Rectal smooth muscle tissue (tissue), 1 donor: ENCODE measurements at regions not wholly inside any gene's neighbourhood (a gene's known extent, or its start where the extent isn't known, plus 50 kb on each side); places are given as distances from the start of the nearest gene placed in this dataset.
"Not testable (repeated sequence)": the region's sequence is repeated elsewhere in the genome, so short reads cannot be mapped to it uniquely, and the experiment has no call there.

ENCODE experiments used
- H3K27ac ChIP-seq: one replicate; pipeline ENCODE4 v1.7.0; 2013; ENCODE audit warnings: low read depth, low read length, inconsistent platforms
- H3K27me3 ChIP-seq: one replicate; pipeline ENCODE4 v1.7.0; 2013; ENCODE audit warnings: low read length; ENCODE audit not compliant: control insufficient read depth, insufficient read depth
- H3K36me3 ChIP-seq: one replicate; pipeline ENCODE4 v1.7.0; 2013; ENCODE audit warnings: low read length; ENCODE audit not compliant: control insufficient read depth, insufficient read depth
- H3K4me1 ChIP-seq: one replicate; pipeline ENCODE4 v1.7.0; 2013; ENCODE audit warnings: low read length; ENCODE audit not compliant: control insufficient read depth, insufficient read depth
- H3K4me3 ChIP-seq: one replicate; pipeline ENCODE4 v1.7.0; 2013; ENCODE audit warnings: low read length
- H3K9ac ChIP-seq: one replicate; pipeline ENCODE4 v1.7.0; 2013; ENCODE audit warnings: low read length

DNA sequence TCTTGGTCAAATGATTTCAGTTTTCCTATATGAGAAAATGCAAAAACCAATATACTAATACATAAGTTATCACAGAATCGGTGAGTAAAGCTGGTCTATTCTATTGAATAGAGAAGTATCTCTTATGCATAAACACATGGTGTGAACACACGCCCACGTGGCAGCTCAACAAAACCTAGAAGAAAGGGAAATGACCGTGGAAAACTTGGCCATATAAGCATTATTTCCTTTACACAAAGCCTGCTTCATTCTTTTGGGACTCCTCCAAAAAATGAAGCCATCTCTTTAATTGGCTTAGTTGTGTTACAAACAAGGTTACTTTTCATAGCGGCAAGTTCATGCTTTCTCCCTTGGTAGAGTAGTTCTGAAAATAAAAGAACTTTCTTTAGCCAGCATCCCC is 183.2 kb downstream of the TMEM161B start:
- no peak overlapping the region for H3K27ac ChIP-seq
- H3K27me3 ChIP-seq: no peaks in the 10 kb centered on the region
- H3K4me1 ChIP-seq: no peaks in the 10 kb centered on the region
- H3K36me3 ChIP-seq: no peaks in the 10 kb centered on the region
- no peak overlapping the region for H3K4me3 ChIP-seq
- no peak overlapping the region for H3K9ac ChIP-seq

DNA sequence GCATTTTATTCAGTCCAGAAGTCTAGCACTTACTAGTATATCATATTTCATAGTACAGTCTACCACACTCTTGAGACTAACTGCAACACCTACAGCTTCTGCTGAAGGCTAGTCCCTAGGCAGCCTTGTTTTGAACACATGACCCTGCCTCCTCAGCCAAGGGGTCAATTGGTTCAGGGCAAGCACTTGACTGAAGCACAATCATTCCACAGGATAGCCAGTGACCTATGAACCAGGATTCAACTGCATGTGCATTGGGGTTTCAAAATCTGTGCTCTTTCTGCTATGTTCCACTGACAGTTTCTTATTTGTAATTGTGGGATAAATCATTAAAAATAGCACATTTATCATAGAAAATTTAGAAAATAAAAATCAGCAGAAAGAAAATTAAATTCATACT is 186.8 kb downstream of the TMEM161B start:
- H3K27me3 ChIP-seq: no peaks in the 10 kb centered on the region
- H3K9ac ChIP-seq: no peak overlapping the region
- no peaks in the 10 kb centered on the region for H3K4me1 ChIP-seq

DNA sequence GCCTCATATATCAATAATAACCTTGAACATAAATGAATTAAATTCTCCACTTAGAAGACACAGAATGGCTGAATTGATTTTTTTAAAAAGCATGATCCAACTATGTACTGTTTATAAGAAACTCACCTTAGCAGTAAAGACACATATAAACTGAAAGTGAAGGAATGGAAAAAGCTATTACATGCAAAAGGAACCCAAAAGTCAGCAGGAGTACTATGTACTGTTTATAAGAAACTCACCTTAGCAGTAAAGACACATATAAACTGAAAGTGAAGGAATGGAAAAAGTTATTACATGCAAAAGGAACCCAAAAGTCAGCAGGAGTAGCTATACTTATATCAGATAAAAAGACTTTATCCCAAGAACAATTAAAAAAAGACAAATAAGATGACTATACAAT is 204.8 kb downstream of the TMEM161B start:
- no peak overlapping the region for H3K27ac ChIP-seq
- no peaks in the 10 kb centered on the region for H3K4me1 ChIP-seq
- H3K36me3 ChIP-seq: no peaks in the 10 kb centered on the region
- H3K9ac ChIP-seq: no peak overlapping the region
- H3K27me3 ChIP-seq: no peaks in the 10 kb centered on the region
- H3K4me3 ChIP-seq: no peak overlapping the region

More for the DNA sequence above, 186.8 kb downstream of the TMEM161B start:
- Histone ChIP-seq H3K27ac (no peak overlapping the region), H3K4me3 (no peak overlapping the region), H3K36me3 (no peaks in the 10 kb centered on the region)

DNA sequence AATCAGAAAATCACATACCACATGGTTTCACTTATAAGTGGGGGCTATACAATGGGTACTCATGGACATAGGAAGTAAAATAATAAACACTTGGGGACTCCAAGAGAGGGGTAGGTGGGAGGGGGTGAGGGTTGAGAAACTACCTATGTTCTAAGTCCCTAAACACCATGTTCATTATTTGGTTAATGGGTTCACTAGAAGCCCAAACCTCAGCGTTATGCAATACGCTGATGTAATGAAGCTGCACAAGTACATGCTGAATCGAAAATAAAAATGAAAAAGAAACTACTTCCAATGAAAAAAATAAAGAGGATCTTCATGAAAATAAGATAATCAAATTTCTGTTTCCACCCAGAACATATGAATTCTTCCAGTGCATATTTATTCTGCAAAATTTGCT is 208.5 kb downstream of the TMEM161B start:
- Histone ChIP-seq H3K4me1 (no peaks in the 10 kb centered on the region), H3K36me3 (no peaks in the 10 kb centered on the region), H3K9ac (no peak overlapping the region), H3K4me3 (no peak overlapping the region), H3K27ac (no peak overlapping the region), H3K27me3 (no peaks in the 10 kb centered on the region)

DNA sequence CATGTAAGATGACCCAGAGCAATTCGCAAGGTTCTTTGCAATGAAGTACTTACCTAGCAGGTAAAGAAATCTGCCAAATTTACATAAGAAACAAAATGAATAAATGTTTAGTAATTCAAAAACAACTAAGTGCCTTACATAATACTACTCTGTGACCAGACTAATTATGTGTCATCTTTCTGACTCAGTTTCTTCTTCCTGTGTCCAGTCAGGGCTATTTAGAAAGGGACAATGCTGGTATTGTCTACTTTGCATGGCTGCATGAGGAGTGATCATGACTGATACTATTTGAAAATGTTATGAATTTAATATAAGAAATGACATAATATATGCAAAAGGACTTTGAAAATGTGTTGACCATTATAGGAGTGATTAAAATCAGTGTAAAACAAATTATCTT is 210.0 kb downstream of the TMEM161B start:
- Histone ChIP-seq H3K27ac (no peak overlapping the region), H3K36me3 (no peaks in the 10 kb centered on the region), H3K27me3 (no peaks in the 10 kb centered on the region), H3K4me3 (no peak overlapping the region), H3K4me1 (no peaks in the 10 kb centered on the region), H3K9ac (no peak overlapping the region)

DNA sequence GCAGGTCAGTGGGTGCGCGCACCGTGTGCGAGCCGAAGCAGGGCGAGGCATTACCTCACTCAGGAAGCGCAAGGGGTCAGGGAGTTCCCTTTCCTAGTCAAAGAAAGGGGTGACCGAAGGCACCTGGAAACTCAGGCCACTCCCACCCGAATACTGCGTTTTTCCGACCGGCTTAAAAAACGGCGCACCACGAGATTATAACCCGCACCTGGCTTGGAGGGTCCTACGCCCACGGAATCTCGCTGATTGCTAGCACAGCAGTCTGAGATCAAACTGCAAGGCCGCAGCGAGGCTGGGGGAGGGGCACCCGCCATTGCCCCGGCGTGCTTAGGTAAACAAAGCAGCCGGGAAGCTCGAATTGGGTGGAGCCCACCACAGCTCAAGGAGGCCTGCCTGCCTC is 216.2 kb downstream of the TMEM161B start:
- H3K27ac ChIP-seq, H3K4me3 ChIP-seq, H3K4me1 ChIP-seq, H3K36me3 ChIP-seq, H3K9ac ChIP-seq, H3K27me3 ChIP-seq: not testable (repeated sequence)

DNA sequence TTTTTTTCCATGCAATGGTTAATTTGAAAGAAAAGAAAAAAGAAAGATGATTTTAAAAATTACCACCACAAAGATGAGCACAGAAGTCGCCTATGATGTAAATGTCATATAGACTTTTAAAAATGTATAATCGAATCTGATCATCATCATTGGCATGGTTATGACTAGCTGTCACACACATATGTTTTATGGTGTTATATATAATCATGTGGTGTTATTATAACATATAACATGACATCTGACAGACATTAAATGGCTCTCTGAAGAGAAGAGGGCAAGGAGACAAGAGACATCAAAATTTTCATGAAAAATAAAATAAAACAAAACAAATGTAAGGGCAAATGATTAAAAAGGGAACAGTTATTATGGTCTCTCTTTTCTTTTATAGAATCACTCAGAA is 217.5 kb downstream of the TMEM161B start:
- Histone ChIP-seq H3K4me1 (no peaks in the 10 kb centered on the region), H3K27me3 (no peaks in the 10 kb centered on the region), H3K27ac (no peak overlapping the region), H3K36me3 (no peaks in the 10 kb centered on the region), H3K4me3 (no peak overlapping the region), H3K9ac (no peak overlapping the region)

DNA sequence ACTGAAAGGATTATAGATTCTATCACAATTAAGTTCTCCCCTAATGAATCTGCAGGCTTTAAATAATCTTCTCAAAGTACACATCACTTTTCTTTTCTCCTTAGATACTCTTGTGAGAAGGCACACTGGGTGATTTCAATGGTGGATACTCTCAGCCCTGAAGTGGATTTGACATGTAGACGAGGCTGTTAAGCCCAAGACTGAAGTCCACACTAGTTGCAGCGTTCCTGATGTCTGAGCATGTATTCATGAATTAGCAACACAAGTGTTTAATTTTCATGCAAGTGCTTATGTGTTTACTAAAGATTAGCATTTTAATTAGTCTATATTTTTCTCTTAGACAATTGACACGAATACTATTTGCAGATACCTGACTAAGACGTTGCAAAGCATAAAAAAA is 218.9 kb downstream of the TMEM161B start:
- H3K4me1 ChIP-seq: no peaks in the 10 kb centered on the region
- H3K9ac ChIP-seq: no peak overlapping the region
- no peaks in the 10 kb centered on the region for H3K27me3 ChIP-seq
- no peaks in the 10 kb centered on the region for H3K36me3 ChIP-seq
- H3K27ac ChIP-seq: no peak overlapping the region
- no peak overlapping the region for H3K4me3 ChIP-seq

DNA sequence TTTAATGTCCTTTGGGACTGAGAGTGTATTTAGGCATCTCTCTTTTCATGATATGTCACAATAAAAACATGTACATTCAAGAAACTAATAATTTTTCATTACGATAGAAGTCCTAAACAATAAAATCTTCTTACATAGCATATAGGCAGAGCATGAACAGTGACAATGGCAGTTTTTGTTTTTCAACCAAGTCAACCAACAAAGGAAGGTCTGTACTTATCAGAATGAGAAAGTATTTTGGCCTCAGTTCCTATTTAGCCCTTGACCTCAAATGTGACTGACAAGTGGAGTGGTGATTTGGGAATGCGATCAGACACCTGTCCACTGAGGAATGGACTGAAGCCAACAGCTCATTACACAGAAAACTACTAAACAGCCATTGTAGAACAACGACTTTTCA is 219.5 kb downstream of the TMEM161B start:
- no peaks in the 10 kb centered on the region for H3K27me3 ChIP-seq
- H3K4me3 ChIP-seq: no peak overlapping the region
- H3K27ac ChIP-seq: no peak overlapping the region
- no peak overlapping the region for H3K9ac ChIP-seq
- H3K36me3 ChIP-seq: no peaks in the 10 kb centered on the region
- H3K4me1 ChIP-seq: no peaks in the 10 kb centered on the region

DNA sequence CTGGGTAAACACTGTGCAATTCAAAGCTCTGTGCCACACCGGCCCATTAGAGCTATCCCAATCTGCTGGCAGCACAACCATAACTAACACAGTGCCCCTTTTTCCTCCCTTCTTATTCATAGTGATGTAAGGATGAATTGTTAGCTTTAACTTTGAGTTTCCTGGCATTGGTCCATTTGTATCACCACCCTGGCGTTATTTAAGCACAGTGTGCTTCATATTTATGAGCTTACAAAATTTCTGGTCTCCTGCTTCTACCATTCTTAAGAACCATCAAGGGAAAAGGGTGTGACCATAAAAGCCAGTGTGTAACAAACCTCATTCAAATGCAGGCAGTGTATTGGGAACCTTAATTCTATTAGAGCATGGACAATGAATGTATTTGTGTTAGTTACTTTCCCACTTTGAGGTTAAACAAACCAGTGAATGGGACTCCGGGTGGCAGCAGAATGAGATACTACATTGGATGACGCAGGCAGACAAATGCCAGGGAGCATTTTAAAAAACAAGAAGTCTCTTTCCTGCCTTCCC is 222.6 kb downstream of the TMEM161B start:
- Histone ChIP-seq H3K9ac (no peak overlapping the region), H3K4me3 (no peak overlapping the region), H3K36me3 (no peaks in the 10 kb centered on the region), H3K27me3 (no peaks in the 10 kb centered on the region), H3K4me1 (no peaks in the 10 kb centered on the region), H3K27ac (no peak overlapping the region)

DNA sequence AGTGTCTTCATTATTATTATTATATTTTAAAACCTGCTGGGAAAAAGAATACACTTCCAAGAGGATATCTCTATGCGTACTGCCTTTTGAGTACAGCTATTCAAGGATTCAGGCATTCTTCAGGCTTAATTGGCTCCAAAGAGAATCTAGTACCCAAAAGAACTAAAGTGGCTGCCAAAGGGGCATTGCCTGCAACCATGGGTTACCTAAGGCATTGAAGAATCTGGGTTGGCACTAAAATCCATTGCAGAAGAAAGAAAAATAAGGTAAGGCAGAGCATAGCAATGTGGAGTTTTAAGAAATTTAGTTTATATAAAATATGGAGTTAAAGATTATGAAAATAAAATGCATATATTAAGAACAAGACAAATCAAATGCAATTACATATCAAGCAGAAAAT is 223.5 kb downstream of the TMEM161B start:
- Histone ChIP-seq H3K9ac (no peak overlapping the region), H3K27ac (no peak overlapping the region), H3K27me3 (no peaks in the 10 kb centered on the region), H3K4me3 (no peak overlapping the region), H3K36me3 (no peaks in the 10 kb centered on the region), H3K4me1 (no peaks in the 10 kb centered on the region)

DNA sequence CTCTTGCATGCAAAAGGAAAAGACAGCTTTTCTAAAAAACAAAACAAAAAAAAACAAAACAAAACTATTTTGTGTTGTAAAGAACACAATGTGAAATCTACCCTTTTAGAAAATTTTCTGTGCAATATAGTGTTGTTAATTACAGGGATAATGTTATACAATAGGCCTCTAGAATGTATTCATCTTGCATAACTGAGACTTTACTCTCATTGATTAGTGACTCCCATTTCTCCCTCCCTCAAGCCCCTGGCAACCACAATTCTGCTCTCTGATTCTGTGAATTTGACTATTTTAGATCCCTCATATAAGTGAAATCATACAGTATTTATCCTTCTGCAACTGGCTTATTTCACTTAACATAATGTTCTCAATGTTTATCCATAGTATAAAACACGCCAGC is 234.1 kb downstream of the TMEM161B start:
- Histone ChIP-seq H3K9ac (no peak overlapping the region), H3K27me3 (no peaks in the 10 kb centered on the region), H3K4me3 (no peak overlapping the region), H3K36me3 (no peaks in the 10 kb centered on the region), H3K27ac (no peak overlapping the region), H3K4me1 (no peaks in the 10 kb centered on the region)

DNA sequence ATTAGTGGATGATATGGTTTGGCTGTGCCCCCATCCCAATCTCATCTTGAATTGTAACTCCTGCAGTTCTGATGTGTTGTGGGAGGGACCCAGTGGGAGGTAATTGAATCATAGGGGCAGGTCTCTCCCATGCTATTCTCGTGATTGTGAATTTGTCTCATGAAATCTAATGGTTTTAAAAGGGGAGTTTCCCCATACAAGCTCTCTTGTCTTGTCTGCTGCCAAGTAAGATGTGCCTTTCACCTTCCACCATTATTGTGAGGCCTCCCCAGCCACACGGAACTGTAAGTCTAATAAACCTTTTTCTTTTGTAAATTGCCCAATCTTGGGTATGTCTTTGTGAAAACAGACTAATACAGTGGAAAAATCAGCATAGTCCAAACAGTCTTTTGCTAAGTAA is 235.5 kb downstream of the TMEM161B start:
- Histone ChIP-seq H3K36me3 (no peaks in the 10 kb centered on the region), H3K27me3 (no peaks in the 10 kb centered on the region), H3K27ac (no peak overlapping the region), H3K4me1 (no peaks in the 10 kb centered on the region), H3K4me3 (no peak overlapping the region), H3K9ac (no peak overlapping the region)
